LNCaP clone FGC (cell line): ENCODE measurements at regions not wholly inside any gene's neighbourhood (a gene's known extent, or its start where the extent isn't known, plus 50 kb on each side); places are given as distances from the start of the nearest gene placed in this dataset.

ENCODE experiments used
- DNase-seq: peaks from one replicate; pipeline ENCODE4 v3.0.0-alpha.2; 2011; ENCODE audit warnings: low read depth
- H3K4me3 ChIP-seq: 2 replicates; pipeline ENCODE4 v1.5.1; 2011; ENCODE audit warnings: mild to moderate bottlenecking, low read depth, low read length, control low read depth
- TF ChIP-seq, protein P1 (sequence below): IDR thresholded peaks from 2 replicates; pipeline ENCODE4 v1.5.1; 2012; ENCODE audit warnings: mild to moderate bottlenecking; ENCODE audit not compliant: control insufficient read depth, insufficient read depth; ENCODE audit errors: extremely low read depth

DNA sequence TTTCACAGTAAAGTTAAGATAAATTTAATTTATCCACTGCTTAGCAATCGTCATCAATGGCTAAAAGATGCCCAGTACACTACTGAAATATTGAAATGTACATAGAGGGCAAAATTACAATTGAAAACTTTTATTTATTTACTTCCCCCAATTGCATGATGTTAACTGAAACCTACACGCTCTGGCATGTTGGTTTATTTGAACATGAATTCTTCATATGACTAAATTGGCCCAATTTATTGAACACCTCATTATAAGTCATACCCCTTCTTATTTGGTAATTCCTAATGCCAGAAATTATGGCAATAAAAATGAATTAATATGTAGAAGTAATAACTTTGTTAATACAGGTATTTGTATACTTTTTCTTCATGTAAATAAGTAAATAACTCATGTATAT is 183.0 kb upstream of the ZC3H15 start:
- DNase-seq: no peak
- no peak overlapping the region for H3K4me3 ChIP-seq
- TF ChIP-seq, protein P1, sequence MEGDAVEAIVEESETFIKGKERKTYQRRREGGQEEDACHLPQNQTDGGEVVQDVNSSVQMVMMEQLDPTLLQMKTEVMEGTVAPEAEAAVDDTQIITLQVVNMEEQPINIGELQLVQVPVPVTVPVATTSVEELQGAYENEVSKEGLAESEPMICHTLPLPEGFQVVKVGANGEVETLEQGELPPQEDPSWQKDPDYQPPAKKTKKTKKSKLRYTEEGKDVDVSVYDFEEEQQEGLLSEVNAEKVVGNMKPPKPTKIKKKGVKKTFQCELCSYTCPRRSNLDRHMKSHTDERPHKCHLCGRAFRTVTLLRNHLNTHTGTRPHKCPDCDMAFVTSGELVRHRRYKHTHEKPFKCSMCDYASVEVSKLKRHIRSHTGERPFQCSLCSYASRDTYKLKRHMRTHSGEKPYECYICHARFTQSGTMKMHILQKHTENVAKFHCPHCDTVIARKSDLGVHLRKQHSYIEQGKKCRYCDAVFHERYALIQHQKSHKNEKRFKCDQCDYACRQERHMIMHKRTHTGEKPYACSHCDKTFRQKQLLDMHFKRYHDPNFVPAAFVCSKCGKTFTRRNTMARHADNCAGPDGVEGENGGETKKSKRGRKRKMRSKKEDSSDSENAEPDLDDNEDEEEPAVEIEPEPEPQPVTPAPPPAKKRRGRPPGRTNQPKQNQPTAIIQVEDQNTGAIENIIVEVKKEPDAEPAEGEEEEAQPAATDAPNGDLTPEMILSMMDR: no peak

DNA sequence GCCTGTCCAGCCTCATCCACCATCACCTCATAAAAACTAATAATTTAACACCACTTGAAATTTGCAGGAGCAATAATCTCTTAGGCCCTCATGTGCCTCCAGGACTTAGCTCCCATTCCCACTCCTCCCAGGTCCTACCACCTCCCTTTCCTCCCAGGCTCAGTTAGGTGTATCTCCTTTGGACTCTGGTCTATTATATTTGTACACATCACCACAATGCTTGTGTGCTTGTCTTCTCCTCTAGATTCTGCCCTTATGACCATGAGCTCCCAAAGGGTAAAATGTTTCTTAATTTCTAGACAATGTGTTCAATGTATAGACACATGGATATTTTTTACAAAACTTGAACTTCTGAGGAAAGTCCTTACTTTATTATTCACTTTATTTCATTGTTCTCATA is 182.0 kb upstream of the ZC3H15 start:
- H3K4me3 ChIP-seq: no peak overlapping the region
- TF ChIP-seq, protein P1: no peak
- no peak for DNase-seq

DNA sequence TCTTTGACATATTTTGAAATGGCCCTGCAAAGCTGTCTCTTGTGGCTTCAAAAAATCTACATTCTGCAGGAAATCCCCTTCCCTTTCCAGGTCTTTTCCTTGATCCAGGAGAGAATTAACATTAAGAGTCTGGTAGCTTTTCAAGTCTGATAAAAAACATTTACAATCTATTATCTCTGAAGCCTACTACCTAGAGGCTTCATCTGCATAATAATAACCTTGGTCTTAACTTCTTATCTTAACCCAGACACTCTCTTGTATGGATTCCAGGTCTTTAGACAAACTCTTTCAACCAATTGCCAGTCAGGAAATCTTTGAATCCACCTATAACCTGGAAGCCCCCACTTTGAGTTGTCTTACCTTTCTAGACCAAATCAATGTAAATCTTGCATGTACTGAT is 179.3 kb upstream of the ZC3H15 start:
- DNase-seq: no peak
- no peak overlapping the region for H3K4me3 ChIP-seq
- TF ChIP-seq, protein P1: no peak

DNA sequence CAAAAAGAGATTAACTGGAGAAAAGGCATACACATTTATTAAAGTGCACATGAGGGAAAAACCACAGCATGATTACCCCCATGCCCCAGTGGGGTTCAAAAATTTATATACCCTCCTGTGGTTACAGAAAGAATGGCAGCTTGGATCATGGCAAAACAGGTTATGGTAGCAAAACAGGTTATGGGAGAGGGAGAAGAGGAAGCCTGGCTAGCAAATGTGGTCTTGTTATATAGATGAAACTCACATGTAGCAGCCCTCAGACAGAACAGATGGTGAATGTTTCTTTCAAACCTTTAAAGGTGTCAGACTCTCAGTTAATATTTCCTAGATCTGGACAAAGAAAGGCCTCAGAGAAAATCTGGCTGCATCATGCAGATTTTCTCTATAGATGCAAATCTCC is 178.2 kb upstream of the ZC3H15 start:
- peak; percentile 3 for DNase-seq
- no peak overlapping the region for H3K4me3 ChIP-seq
- TF ChIP-seq, protein P1: no peak

DNA sequence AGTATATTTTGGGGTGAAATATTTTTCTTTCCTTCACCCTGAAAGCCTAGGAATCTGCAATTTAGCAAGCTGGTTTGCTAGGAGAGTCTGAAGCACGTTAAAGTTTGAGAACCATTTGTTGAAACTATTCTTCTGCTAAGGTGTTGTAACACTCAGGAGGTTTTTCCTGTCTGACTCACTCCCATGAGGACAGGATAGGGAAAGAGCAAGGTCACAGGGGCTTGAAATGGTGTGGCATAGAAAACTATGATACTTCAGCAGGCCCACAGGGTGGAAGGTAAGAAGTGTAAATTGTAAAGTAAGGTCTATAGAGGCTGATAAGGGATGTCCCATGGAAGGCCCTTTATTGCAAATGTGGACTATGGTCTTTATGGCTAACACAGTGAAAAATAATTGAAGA is 177.7 kb upstream of the ZC3H15 start:
- H3K4me3 ChIP-seq: no peak overlapping the region
- DNase-seq: no peak
- TF ChIP-seq, protein P1: no peak

DNA sequence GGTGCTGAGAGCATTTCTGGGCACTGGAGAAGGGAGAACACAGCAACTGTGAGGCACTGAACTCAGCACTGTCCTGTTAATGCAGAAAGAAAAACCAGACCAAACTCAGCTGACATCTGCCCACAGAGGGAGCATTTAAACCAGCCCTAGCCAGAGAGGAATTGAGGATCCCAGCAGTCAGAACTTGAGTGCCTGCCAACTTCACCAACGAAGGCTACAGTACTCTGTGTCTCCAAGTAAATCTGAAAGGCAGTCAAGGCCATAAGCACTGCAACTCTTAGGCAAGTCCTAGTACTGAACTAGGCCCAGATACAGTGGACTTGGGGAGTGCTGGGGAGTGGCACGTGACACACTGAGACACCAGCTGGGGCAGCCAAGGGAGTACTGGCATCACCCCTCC is 176.2 kb upstream of the ZC3H15 start:
- TF ChIP-seq, protein P1: no peak
- H3K4me3 ChIP-seq: no peak overlapping the region
- no peak for DNase-seq

DNA sequence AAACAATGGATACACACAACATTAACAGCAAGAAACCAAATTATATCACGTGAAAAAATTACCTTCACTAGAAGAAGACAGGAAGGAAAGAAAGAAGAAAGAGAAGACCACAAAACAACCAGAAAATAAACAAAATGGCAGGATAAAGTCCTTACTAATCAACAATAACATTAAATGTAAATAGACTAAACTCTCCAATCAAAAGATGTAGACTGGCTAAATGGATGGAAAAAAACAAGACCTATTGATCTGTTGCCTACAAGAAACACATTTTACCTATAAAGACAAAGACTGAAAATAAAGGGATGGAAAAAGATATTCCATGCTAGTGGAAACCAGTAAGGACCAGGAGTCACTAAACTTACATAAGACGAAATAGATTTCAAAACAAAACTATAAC is 167.0 kb upstream of the ZC3H15 start:
- TF ChIP-seq, protein P1: no peak
- no peak overlapping the region for H3K4me3 ChIP-seq
- DNase-seq: no peak
